ENCODE measurements at regions not wholly inside any gene's neighbourhood (a gene's known extent, or its start where the extent isn't known, plus 50 kb on each side); places are given as distances from the start of the nearest gene placed in this dataset.
A peak's percentile ranks its signal among the peaks of the same experiment; 100 is the strongest.

DNA sequence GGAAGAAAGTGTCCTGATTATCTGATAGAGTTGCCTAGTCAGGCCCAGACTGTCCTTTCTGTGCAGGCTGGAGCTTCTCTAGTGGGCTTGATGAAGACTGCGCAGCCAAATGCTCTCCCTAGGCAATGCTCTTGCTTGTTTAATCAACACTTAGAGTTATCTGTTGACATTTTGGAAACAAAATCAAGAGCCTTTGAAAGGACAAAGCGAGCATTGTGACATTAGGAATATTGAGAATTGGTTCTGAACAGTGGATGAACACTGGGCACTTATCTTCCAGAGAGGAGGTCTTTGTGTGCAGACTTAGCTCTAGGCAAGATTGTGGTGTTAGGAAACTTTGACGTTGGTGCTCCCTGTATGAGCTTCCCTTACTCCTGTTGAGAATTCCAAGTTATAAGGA, 94.5 kb downstream of the DNTTIP2 start:
- TF ChIP-seq, protein P1, sequence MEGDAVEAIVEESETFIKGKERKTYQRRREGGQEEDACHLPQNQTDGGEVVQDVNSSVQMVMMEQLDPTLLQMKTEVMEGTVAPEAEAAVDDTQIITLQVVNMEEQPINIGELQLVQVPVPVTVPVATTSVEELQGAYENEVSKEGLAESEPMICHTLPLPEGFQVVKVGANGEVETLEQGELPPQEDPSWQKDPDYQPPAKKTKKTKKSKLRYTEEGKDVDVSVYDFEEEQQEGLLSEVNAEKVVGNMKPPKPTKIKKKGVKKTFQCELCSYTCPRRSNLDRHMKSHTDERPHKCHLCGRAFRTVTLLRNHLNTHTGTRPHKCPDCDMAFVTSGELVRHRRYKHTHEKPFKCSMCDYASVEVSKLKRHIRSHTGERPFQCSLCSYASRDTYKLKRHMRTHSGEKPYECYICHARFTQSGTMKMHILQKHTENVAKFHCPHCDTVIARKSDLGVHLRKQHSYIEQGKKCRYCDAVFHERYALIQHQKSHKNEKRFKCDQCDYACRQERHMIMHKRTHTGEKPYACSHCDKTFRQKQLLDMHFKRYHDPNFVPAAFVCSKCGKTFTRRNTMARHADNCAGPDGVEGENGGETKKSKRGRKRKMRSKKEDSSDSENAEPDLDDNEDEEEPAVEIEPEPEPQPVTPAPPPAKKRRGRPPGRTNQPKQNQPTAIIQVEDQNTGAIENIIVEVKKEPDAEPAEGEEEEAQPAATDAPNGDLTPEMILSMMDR (IDR thresholded peaks at IDR 0.05; ENCODE audit: insufficient read depth, low read depth, low read length): no peak
- no peak for TF ChIP-seq EZH2 (IDR thresholded peaks at IDR 0.05; ENCODE audit: insufficient read depth, low read length)
- Histone ChIP-seq H3K27ac (ENCODE audit: low read depth, low read length) (no peak overlapping the region), H3K4me2 (ENCODE audit: low read length) (no peak overlapping the region), H3K9me3 (ENCODE audit: insufficient read depth, low read depth, low read length) (no peaks in the 10 kb centered on the region), H3K27me3 (ENCODE audit: insufficient read depth, low read length) (no peaks in the 10 kb centered on the region), H2AFZ (ENCODE audit: low read depth, low read length) (no peak overlapping the region), H3K79me2 (ENCODE audit: insufficient read depth, low read length) (no peaks in the 10 kb centered on the region), H3K4me1 (ENCODE audit: insufficient read depth, low read length) (peaks cover 9% of the 10 kb centered on the region), H4K20me1 (ENCODE audit: insufficient read depth, low read length) (no peaks in the 10 kb centered on the region), H3K4me3 (ENCODE audit: insufficient read depth, low read depth, low read length) (no peak overlapping the region), H3K36me3 (ENCODE audit: insufficient read depth, low read length) (no peaks in the 10 kb centered on the region), H3K9ac (ENCODE audit: low read length) (no peak overlapping the region)
- Mint-ChIP-seq H3K27ac (ENCODE audit: unreplicated experiment) (no peak overlapping the region), H3K36me3 (ENCODE audit: low read depth, unreplicated experiment) (peaks cover 6% of the 10 kb centered on the region), H3K4me3 (ENCODE audit: unreplicated experiment) (no peak overlapping the region), H3K9me3 (ENCODE audit: unreplicated experiment) (peaks cover 18% of the 10 kb centered on the region), H3K4me1 (ENCODE audit: low read depth, unreplicated experiment) (peaks cover 8% of the 10 kb centered on the region), H3K27me3 (ENCODE audit: low read depth, unreplicated experiment) (no peaks in the 10 kb centered on the region)
- DNase-seq (ENCODE audit: low read depth) (no peak), FAIRE-seq (no peak)

DNA sequence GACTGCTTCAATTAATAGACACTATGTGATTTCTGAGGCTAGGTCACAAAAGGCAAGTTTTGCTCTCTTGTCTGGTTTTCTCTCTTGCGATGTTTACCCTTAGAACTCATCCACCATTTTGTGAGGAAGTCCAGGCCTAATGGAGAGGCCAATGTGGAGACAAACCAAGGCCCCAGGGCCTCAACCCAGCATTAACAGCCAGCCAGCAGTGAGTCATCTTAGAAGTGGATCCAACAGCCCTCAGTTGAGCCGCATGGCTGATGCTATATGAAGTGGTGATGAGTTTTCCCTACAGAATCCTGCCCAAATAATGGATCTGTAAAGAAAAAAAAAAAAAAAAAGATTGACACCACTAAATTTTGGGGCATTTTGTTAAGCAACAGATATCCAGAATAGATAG, 95.1 kb downstream of the DNTTIP2 start:
- DNase-seq (ENCODE audit: low read depth) (no peak), FAIRE-seq (no peak)
- H3K27me3 ChIP-seq (ENCODE audit: insufficient read depth, low read length): no peaks in the 10 kb centered on the region
- TF ChIP-seq EZH2 (IDR thresholded peaks at IDR 0.05; ENCODE audit: insufficient read depth, low read length): no peak
- TF ChIP-seq, protein P1 (IDR thresholded peaks at IDR 0.05; ENCODE audit: insufficient read depth, low read depth, low read length): no peak
- no peak overlapping the region for H2AFZ ChIP-seq (ENCODE audit: low read depth, low read length)
- no peak overlapping the region for H3K4me2 ChIP-seq (ENCODE audit: low read length)
- H3K4me1 ChIP-seq (ENCODE audit: insufficient read depth, low read length): peaks cover 16% of the 10 kb centered on the region
- H3K9me3 ChIP-seq (ENCODE audit: insufficient read depth, low read depth, low read length): no peaks in the 10 kb centered on the region
- Mint-ChIP-seq H3K36me3 (ENCODE audit: low read depth, unreplicated experiment) (peaks cover 6% of the 10 kb centered on the region), H3K27ac (ENCODE audit: unreplicated experiment) (no peak overlapping the region), H3K27me3 (ENCODE audit: low read depth, unreplicated experiment) (no peaks in the 10 kb centered on the region), H3K9me3 (ENCODE audit: unreplicated experiment) (peaks cover 18% of the 10 kb centered on the region), H3K4me3 (ENCODE audit: unreplicated experiment) (no peak overlapping the region), H3K4me1 (ENCODE audit: low read depth, unreplicated experiment) (peaks cover 12% of the 10 kb centered on the region)
- H3K9ac ChIP-seq (ENCODE audit: low read length): no peak overlapping the region
- no peaks in the 10 kb centered on the region for H3K36me3 ChIP-seq (ENCODE audit: insufficient read depth, low read length)
- H4K20me1 ChIP-seq (ENCODE audit: insufficient read depth, low read length): no peaks in the 10 kb centered on the region
- H3K79me2 ChIP-seq (ENCODE audit: insufficient read depth, low read length): no peaks in the 10 kb centered on the region
- H3K27ac ChIP-seq (ENCODE audit: low read depth, low read length): no peak overlapping the region
- no peak overlapping the region for H3K4me3 ChIP-seq (ENCODE audit: insufficient read depth, low read depth, low read length)

DNA sequence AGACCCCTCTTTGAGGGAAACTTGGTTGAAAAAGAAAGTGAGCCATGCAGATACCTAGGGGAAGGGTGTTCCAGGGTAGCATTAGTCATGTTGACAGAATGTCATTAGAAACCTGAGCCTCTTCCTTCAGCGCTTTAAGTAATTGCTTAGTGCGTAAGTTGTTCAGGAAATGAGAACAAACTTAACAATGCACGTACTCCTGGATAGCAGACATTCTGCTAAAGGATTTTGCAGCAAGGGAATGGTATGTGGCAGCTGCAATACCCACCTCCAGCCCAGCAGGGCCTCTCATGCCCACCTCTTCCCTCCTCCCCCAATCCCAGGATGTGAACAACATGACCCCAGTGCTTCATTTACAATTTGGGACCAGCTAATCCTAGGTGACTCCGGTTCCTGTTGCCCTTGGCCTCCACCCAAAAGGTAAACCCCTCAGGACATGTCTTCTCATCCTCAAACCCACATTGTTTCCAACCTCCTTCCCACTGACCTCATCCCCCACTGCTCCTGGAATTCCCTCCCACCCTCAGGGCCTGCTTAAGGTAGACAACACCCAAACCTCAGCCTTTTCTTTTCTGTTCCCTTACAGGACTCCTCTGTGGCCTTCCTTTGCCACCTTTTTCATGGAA, 98.0 kb upstream of the BCAR3 start:
- FAIRE-seq (peak; percentile 96), DNase-seq (ENCODE audit: low read depth) (peak; percentile 95)
- H3K27me3 Mint-ChIP-seq (ENCODE audit: low read depth, unreplicated experiment): no peaks in the 10 kb centered on the region
- peak overlapping the region; percentile 86 for H3K27ac ChIP-seq (ENCODE audit: low read depth, low read length)
- H3K36me3 Mint-ChIP-seq (ENCODE audit: low read depth, unreplicated experiment): peaks cover 4% of the 10 kb centered on the region
- H3K27me3 ChIP-seq (ENCODE audit: insufficient read depth, low read length): no peaks in the 10 kb centered on the region
- no peaks in the 10 kb centered on the region for H4K20me1 ChIP-seq (ENCODE audit: insufficient read depth, low read length)
- H3K4me3 ChIP-seq (ENCODE audit: insufficient read depth, low read depth, low read length): no peak overlapping the region
- no peaks in the 10 kb centered on the region for H3K36me3 ChIP-seq (ENCODE audit: insufficient read depth, low read length)
- peak overlapping the region; percentile 59 for H3K9ac ChIP-seq (ENCODE audit: low read length)
- no peaks in the 10 kb centered on the region for H3K9me3 ChIP-seq (ENCODE audit: insufficient read depth, low read depth, low read length)
- peak overlapping the region; percentile 71 for H3K4me2 ChIP-seq (ENCODE audit: low read length)
- H3K4me1 Mint-ChIP-seq (ENCODE audit: low read depth, unreplicated experiment): peaks cover 22% of the 10 kb centered on the region
- peak overlapping the region; percentile 12 for H2AFZ ChIP-seq (ENCODE audit: low read depth, low read length)
- H3K4me1 ChIP-seq (ENCODE audit: insufficient read depth, low read length): peaks cover 16% of the 10 kb centered on the region
- H3K27ac Mint-ChIP-seq (ENCODE audit: unreplicated experiment): peak overlapping the region; percentile 85
- no peak overlapping the region for H3K4me3 Mint-ChIP-seq (ENCODE audit: unreplicated experiment)
- H3K9me3 Mint-ChIP-seq (ENCODE audit: unreplicated experiment): no peaks in the 10 kb centered on the region
- TF ChIP-seq, protein P1 (IDR thresholded peaks at IDR 0.05; ENCODE audit: insufficient read depth, low read depth, low read length): no peak
- TF ChIP-seq EZH2 (IDR thresholded peaks at IDR 0.05; ENCODE audit: insufficient read depth, low read length): no peak
- H3K79me2 ChIP-seq (ENCODE audit: insufficient read depth, low read length): no peaks in the 10 kb centered on the region
